ENCODE measurements at regions not wholly inside any gene's neighbourhood (a gene's known extent, or its start where the extent isn't known, plus 50 kb on each side); places are given as distances from the start of the nearest gene placed in this dataset.

- no peak for DNase-seq
These were observed 383.6 kb downstream of the GADD45G start for GRCh38 chr9:89988458-89988857.

DNA sequence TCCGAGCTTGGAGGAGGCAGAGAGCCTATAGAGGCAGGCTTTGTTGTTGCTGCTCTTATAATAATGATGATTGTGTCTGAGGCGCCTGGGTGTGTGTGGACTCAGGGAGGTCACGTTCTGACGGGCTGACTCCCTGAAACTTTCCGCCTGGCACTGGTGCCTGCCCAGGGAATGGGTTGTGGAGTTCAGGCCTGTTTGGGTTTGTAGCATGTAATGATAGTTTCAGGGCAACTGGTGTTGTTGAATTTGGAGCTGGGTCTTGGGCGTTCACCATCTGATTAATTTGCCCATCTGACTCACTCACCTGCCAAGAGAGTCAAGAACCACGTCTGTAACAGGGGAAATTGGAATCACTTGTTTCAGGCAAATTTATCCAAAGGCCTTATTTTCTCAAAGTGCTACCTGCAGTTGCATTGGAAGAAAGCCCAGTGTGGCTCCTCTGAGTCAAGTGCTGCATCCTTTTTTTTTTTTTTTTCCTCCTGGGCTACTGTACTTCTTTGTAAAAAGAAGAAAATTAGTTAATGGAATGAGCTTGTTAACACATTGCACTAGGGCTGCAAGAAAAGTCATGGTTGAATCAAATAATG lies 386.5 kb downstream of the GADD45G start:
- no peak for DNase-seq

- DNase-seq = peak; percentile 58
These were observed 387.8 kb downstream of the GADD45G start for GRCh38 chr9:89992326-89993198.

GRCh38 chr9:89993678-89994630 lies 389.1 kb downstream of the GADD45G start:
- DNase-seq = peak; percentile 47

- no peak for DNase-seq
These were observed 390.3 kb downstream of the GADD45G start for GRCh38 chr9:89994988-89995613.

GRCh38 chr9:89996116-89996515 lies 391.3 kb downstream of the GADD45G start:
- peak; percentile 31 for DNase-seq

- no peak for DNase-seq
These were observed 392.0 kb downstream of the GADD45G start for GRCh38 chr9:89996773-89997172.

GRCh38 chr9:89998633-89999032 lies 393.8 kb downstream of the GADD45G start:
- no peak for DNase-seq

- DNase-seq = peak; percentile 92
These were observed 394.3 kb downstream of the GADD45G start for GRCh38 chr9:89999176-89999533.

GRCh38 chr9:89999534-90000370 lies 394.9 kb downstream of the GADD45G start:
- peak; percentile 97 for DNase-seq

- peak; percentile 48 for DNase-seq
These were observed 396.1 kb downstream of the GADD45G start for GRCh38 chr9:90000925-90001324.

GRCh38 chr9:90001747-90002146 lies 396.9 kb downstream of the GADD45G start:
- DNase-seq = no peak

GRCh38 chr9:90002397-90003271 lies 397.8 kb downstream of the GADD45G start:
- peak; percentile 54 for DNase-seq

DNA sequence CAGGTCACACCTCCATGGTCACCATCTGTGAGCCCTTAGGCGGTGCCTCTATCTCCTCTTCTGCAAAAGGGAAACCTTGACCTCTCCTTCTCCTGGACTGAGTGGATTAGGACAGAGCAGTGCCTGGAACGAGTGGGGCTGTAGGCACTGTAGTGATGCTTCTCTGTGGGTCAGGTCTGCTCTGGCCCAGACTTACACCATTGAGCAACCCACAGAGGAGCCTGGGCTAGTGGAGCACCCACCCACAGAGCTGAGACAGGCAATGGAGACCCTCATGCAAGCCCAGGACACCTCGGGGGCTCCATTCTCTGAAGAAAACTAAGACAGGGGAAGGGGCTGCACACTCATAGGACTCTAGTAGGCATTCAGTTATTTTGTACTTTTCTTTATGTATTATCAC lies 400.6 kb downstream of the GADD45G start:
- no peak for DNase-seq

DNA sequence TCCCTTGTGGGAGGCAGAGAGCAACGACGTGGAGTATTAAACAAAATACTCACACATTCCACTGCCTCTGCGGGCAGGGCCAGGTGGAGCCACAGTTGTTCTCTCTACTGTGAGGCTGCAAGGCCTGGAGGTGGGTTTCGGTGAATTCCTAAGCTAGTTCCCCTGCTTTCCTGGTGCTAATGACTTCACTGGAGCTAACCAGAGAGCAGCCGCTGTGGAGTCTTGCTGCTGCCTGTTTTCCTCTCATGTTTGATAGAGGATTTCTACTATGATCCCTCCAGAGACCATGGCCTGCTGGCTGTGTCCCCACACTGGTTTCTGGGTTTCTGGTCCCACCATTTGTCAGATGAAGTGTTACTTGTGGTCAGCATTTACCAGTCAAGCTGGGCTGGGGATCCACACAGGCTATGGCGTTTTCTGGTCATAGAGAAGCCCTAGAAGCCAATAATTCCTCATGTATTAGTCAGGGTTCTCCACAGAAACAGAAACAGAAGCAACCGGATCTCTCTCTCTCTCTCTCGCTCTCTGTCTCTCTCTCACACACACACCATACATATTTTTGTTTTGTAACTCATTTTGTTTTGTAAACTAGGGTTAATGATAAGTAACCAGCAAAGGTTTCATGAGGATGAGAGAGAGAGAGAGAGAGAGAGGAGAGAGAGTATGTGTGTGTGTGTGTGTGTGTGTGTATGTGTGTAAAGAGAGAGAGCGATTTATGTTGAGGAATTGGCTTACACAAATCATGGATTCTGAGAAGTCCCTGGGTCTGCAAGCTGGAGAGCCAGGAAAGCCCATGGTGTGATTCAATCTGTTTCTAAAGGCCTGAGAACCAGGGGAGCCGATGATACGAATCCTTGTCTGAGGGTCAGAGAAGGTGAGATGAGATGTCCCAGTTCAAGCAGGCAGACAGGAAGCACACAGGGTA lies 403.0 kb downstream of the GADD45G start:
- DNase-seq = no peak

DNA sequence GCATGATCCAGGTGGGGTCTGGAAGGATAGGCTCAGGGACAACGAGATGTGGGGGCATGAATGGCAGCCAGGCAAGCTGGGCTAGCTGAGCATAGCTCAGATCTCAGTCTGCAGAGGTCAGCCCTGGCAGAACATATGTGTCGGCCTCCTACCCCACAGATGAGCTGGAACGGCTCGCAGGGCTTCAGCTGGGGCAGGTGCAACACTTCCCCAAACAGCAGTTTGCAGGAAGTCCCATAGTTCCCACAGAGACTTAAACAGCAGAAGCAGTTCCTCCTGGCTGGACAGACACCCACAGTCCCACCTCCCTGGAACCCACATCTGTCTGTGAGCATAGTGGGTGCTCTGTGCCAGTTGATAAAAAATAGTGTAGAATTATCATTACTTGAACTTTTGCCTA lies 404.6 kb downstream of the GADD45G start:
- DNase-seq = no peak

GRCh38 chr9:90010793-90011192 lies 406.0 kb downstream of the GADD45G start:
- peak; percentile 50 for DNase-seq

GRCh38 chr9:90012949-90013348 lies 408.1 kb downstream of the GADD45G start:
- peak; percentile 86 for DNase-seq

GRCh38 chr9:90013778-90014177 lies 409.0 kb downstream of the GADD45G start:
- DNase-seq = no peak

GRCh38 chr9:90014421-90014820 lies 409.6 kb downstream of the GADD45G start:
- DNase-seq = no peak

Data from NCI-H510A treated with DMSO at 0.1 percent for 48 hours (cell line).